HEK293 (cell line): ENCODE measurements at regions not wholly inside any gene's neighbourhood (a gene's known extent, or its start where the extent isn't known, plus 50 kb on each side); places are given as distances from the start of the nearest gene placed in this dataset.
"Not testable (repeated sequence)": the region's sequence is repeated elsewhere in the genome, so short reads cannot be mapped to it uniquely, and the experiment has no call there.

Experiments used
- CTCF ChIA-PET: fragments of 350-600 bp; formaldehyde crosslinking; extraction: SDS; loops from one replicate; lab custom pipeline; 2021; ENCODE audit warnings: antibody characterized with exemption; lab: Yijun Ruan, JAX
- POLR2A ChIA-PET: fragments of 300-600 bp; formaldehyde crosslinking; extraction: SDS; loops from one replicate; lab custom pipeline; 2020; ENCODE audit warnings: antibody characterized with exemption, inconsistent platforms; lab: Yijun Ruan, JAX
- H3K27ac ChIP-seq: fragments of 200-500 bp; sonication (Bioruptor generic); 2 replicates; pipeline ENCODE4 v1.5.1; 2014; ENCODE audit warnings: low read depth, low read length, control low read depth, inconsistent platforms; ENCODE audit errors: extremely low read depth
- H3K36me3 ChIP-seq, 2 experiments: fragments of 200-500 bp in 1 of 2; sonication (Bioruptor generic) in 1 of 2; 1 replicate in 1 of 2; 2 replicates in 1 of 2; pipeline ENCODE4 v1.5.1; 2014 to 2017; ENCODE audit warnings: inconsistent platforms in 2 of 2, low read length in 2 of 2; ENCODE audit not compliant: control insufficient read depth in 2 of 2, insufficient read depth in 1 of 2
- H3K4me1 ChIP-seq: fragments of 200-500 bp; sonication (Bioruptor generic); 2 replicates; pipeline ENCODE4 v1.5.1; 2014; ENCODE audit warnings: mild to moderate bottlenecking, low read length, inconsistent platforms; ENCODE audit not compliant: control insufficient read depth, insufficient read depth
- H3K4me3 ChIP-seq: 2 replicates; pipeline ENCODE4 v1.5.1; 2011; ENCODE audit warnings: low read depth, mild to moderate bottlenecking, control low read depth, low read length, moderate library complexity
- H3K9me3 ChIP-seq: fragments of 200-500 bp; sonication (Bioruptor generic); 2 replicates; pipeline ENCODE4 v1.5.1; 2014; ENCODE audit warnings: low read depth, low read length, inconsistent platforms; ENCODE audit not compliant: control insufficient read depth, insufficient read depth
- PRDM1 ChIP-seq: fragments of 450-650 bp; formaldehyde crosslinking; IDR thresholded peaks from 2 replicates; pipeline ENCODE4; 2016; ENCODE audit warnings: missing biosample characterization, missing genetic modification characterization
- SALL2 ChIP-seq: fragments of 450-650 bp; formaldehyde crosslinking; IDR thresholded peaks from 2 replicates; pipeline ENCODE4 v1.5.0; 2017; ENCODE audit warnings: missing biosample characterization, mild to moderate bottlenecking, missing genetic modification characterization, borderline replicate concordance
- ZBTB8A ChIP-seq: fragments of 450-650 bp; formaldehyde crosslinking; IDR thresholded peaks from 2 replicates; pipeline ENCODE4 v1.5.1; 2016; ENCODE audit warnings: missing biosample characterization, missing genetic modification characterization
- ZIC2 ChIP-seq: fragments of 450-650 bp; formaldehyde crosslinking; IDR thresholded peaks from 2 replicates; pipeline ENCODE4 v1.5.1; 2016; ENCODE audit warnings: missing biosample characterization, missing genetic modification characterization
- ZNF114 ChIP-seq: fragments of 450-650 bp; formaldehyde crosslinking; IDR thresholded peaks from 2 replicates; pipeline ENCODE4 v1.5.0; 2017; ENCODE audit warnings: missing biosample characterization, missing genetic modification characterization
- ZNF169 ChIP-seq: fragments of 450-650 bp; formaldehyde crosslinking; IDR thresholded peaks from 2 replicates; pipeline ENCODE4 v1.5.1; 2016; ENCODE audit warnings: missing biosample characterization, missing genetic modification characterization
- ZNF266 ChIP-seq: fragments of 450-650 bp; formaldehyde crosslinking; IDR thresholded peaks from 2 replicates; pipeline ENCODE4 v1.5.1; 2016; ENCODE audit warnings: missing biosample characterization, missing genetic modification characterization, low read depth
- ZNF350 ChIP-seq: fragments of 450-650 bp; formaldehyde crosslinking; IDR thresholded peaks from 2 replicates; pipeline ENCODE4 v1.5.0; 2017; ENCODE audit warnings: missing biosample characterization, mild to moderate bottlenecking, missing genetic modification characterization
- ZNF362 ChIP-seq: fragments of 450-650 bp; formaldehyde crosslinking; IDR thresholded peaks from 2 replicates; pipeline ENCODE4 v1.5.1; 2016; ENCODE audit warnings: missing biosample characterization, missing genetic modification characterization
- ZNF398 ChIP-seq: fragments of 450-650 bp; formaldehyde crosslinking; IDR thresholded peaks from 2 replicates; pipeline ENCODE4 v1.5.1; 2017; ENCODE audit warnings: missing biosample characterization, missing genetic modification characterization
- ZNF404 ChIP-seq: fragments of 450-650 bp; formaldehyde crosslinking; IDR thresholded peaks from 2 replicates; pipeline ENCODE4 v1.5.1; 2017; ENCODE audit warnings: missing biosample characterization, missing genetic modification characterization
- ZNF48 ChIP-seq: fragments of 450-650 bp; formaldehyde crosslinking; IDR thresholded peaks from 2 replicates; pipeline ENCODE4 v1.5.1; 2016; ENCODE audit warnings: missing biosample characterization, missing genetic modification characterization
- ZNF530 ChIP-seq: fragments of 450-650 bp; formaldehyde crosslinking; IDR thresholded peaks from 2 replicates; pipeline ENCODE4 v1.5.1; 2016; ENCODE audit warnings: low read depth, missing biosample characterization, missing genetic modification characterization
- ZNF624 ChIP-seq: fragments of 450-650 bp; formaldehyde crosslinking; IDR thresholded peaks from 2 replicates; pipeline ENCODE4 v1.5.1; 2017; ENCODE audit warnings: missing biosample characterization, missing genetic modification characterization
- ZNF692 ChIP-seq: fragments of 450-650 bp; formaldehyde crosslinking; IDR thresholded peaks from 2 replicates; pipeline ENCODE4 v1.5.1; 2016; ENCODE audit warnings: missing biosample characterization, missing genetic modification characterization
- ZNF768 ChIP-seq: fragments of 450-650 bp; formaldehyde crosslinking; IDR thresholded peaks from 2 replicates; pipeline ENCODE4 v1.5.1; 2018; ENCODE audit warnings: missing biosample characterization, mild to moderate bottlenecking, missing genetic modification characterization
- TF ChIP-seq, protein P1 (sequence below): fragments of 450-650 bp; formaldehyde crosslinking; IDR thresholded peaks from 2 replicates; pipeline ENCODE4 v1.5.1; 2016; ENCODE audit warnings: missing biosample characterization, missing genetic modification characterization
- TF ChIP-seq, protein P2 (sequence below): fragments of 450-650 bp; formaldehyde crosslinking; optimal IDR thresholded peaks from 2 replicates; pipeline ENCODE3; 2016; ENCODE audit warnings: missing biosample characterization, mild to moderate bottlenecking, missing genetic modification characterization

DNA sequence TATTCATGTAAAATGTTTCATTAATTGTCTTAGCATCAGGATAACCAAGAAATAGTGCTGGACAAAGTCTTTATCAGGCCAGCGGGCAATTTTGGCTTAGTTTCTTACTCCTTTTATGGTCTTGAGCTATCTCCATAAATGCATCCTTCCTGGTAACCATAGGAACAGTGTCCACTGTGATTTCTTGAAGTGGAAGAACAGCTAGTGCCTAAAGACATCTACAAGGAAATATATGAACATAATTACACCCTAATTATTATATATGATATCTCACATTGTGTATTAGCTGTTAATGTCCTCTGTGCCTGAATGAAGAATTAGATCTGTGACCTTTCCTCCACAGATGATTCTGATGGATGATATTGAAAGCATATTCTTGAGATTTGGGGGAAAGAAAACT lies 286.7 kb upstream of the ATXN7L3B start:
- TF ChIP-seq ZNF350 (tag by site-specific recombination) (no peak), ZNF692 (no peak)
- CTCF ChIA-PET, result no interaction called here
- Histone ChIP-seq H3K4me1 (no peaks in the 10 kb centered on the region), H3K9me3 (no peaks in the 10 kb centered on the region), H3K27ac (no peak overlapping the region), H3K36me3 (no peaks in the 10 kb centered on the region), H3K4me3 (no peak overlapping the region)
- POLR2A ChIA-PET, result no interaction called here

GRCh38 chr12:74253826-74254225 lies 283.8 kb upstream of the ATXN7L3B start:
- H3K27ac ChIP-seq, POLR2A ChIA-PET, H3K36me3 ChIP-seq, H3K4me1 ChIP-seq, H3K9me3 ChIP-seq, H3K4me3 ChIP-seq, CTCF ChIA-PET: not testable (repeated sequence)

GRCh38 chr12:74254784-74255183 lies 282.9 kb upstream of the ATXN7L3B start:
- Histone ChIP-seq H3K9me3 (no peaks in the 10 kb centered on the region), H3K27ac (no peak overlapping the region), H3K4me3 (no peak overlapping the region), H3K36me3 (no peaks in the 10 kb centered on the region), H3K4me1 (no peaks in the 10 kb centered on the region)
- CTCF ChIA-PET, result interaction anchor here (0.7 kb wide), 1 partner anchor 279 kb away, joined by 3 read pairs; no protein-coding TSS in a partner anchor
- POLR2A ChIA-PET, result no interaction called here
- TF ChIP-seq ZBTB8A (tag by site-specific recombination) (no peak), ZNF404 (no peak), ZNF350 (tag by site-specific recombination) (no peak), ZNF48 (tag by site-specific recombination) (no peak)

DNA sequence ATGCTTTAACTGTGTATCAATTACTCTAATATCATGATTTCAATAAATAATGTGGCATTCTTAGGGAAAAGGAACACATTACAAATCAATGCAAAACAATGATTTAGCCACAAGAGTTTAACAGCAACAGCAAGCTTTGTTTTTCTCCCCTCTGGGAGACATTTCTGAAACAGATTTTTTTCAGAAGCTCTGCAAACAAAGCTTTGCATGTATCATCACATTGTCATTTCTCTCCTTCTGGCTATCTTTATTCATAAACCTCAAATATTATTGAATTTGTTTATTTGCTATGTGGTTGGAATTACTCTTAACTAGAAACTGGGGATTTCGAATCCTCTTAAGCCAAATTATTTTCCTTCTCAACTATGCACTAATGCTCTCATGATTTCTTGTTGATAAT lies 278.4 kb upstream of the ATXN7L3B start:
- H3K4me3 ChIP-seq, result no peak overlapping the region
- H3K9me3 ChIP-seq, result no peaks in the 10 kb centered on the region
- CTCF ChIA-PET, result no interaction called here
- H3K4me1 ChIP-seq, result no peaks in the 10 kb centered on the region
- no peaks in the 10 kb centered on the region for H3K36me3 ChIP-seq
- POLR2A ChIA-PET, result no interaction called here
- TF ChIP-seq SALL2 (tag by site-specific recombination) (no peak), ZNF266 (no peak), ZNF624 (tag by site-specific recombination) (no peak), ZNF169 (no peak), ZNF530 (tag by site-specific recombination) (no peak), ZNF114 (tag by site-specific recombination) (no peak), ZIC2 (tag by site-specific recombination) (no peak), ZNF398 (no peak), ZNF768 (tag by site-specific recombination) (no peak), PRDM1 (tag by site-specific recombination) (no peak), ZNF362 (tag by site-specific recombination) (no peak)
- TF ChIP-seq, protein P1, sequence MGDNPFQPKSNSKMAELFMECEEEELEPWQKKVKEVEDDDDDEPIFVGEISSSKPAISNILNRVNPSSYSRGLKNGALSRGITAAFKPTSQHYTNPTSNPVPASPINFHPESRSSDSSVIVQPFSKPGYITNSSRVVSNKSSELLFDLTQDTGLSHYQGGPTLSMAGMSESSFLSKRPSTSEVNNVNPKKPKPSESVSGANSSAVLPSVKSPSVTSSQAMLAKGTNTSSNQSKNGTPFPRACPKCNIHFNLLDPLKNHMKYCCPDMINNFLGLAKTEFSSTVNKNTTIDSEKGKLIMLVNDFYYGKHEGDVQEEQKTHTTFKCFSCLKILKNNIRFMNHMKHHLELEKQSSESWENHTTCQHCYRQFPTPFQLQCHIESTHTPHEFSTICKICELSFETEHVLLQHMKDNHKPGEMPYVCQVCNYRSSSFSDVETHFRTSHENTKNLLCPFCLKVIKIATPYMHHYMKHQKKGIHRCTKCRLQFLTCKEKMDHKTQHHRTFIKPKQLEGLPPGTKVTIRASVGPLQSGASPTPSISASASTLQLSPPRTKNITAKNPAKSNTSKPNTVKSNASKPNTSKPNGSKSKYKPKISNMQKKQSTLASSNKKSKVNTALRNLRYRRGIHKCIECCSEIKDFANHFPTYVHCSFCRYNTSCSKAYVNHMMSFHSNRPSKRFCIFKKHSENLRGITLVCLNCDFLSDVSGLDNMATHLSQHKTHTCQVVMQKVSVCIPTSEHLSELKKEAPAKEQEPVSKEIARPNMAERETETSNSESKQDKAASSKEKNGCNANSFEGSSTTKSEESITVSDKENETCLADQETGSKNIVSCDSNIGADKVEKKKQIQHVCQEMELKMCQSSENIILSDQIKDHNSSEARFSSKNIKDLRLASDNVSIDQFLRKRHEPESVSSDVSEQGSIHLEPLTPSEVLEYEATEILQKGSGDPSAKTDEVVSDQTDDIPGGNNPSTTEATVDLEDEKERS (tag by site-specific recombination), result no peak
- TF ChIP-seq, protein P2, sequence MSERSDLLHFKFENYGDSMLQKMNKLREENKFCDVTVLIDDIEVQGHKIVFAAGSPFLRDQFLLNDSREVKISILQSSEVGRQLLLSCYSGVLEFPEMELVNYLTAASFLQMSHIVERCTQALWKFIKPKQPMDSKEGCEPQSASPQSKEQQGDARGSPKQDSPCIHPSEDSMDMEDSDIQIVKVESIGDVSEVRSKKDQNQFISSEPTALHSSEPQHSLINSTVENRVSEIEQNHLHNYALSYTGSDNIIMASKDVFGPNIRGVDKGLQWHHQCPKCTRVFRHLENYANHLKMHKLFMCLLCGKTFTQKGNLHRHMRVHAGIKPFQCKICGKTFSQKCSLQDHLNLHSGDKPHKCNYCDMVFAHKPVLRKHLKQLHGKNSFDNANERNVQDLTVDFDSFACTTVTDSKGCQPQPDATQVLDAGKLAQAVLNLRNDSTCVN (tag by site-specific recombination), result no peak
- no peak overlapping the region for H3K27ac ChIP-seq
